NCI-H1092 (cell line): ENCODE measurements at regions not wholly inside any gene's neighbourhood (a gene's known extent, or its start where the extent isn't known, plus 50 kb on each side); places are given as distances from the start of the nearest gene placed in this dataset.
"Not testable (repeated sequence)": the region's sequence is repeated elsewhere in the genome, so short reads cannot be mapped to it uniquely, and the experiment has no call there.

Experiments used
- DNase-seq: peaks from one replicate; lab custom pipeline; 2025; lab: John Stamatoyannopoulos, UW

DNA sequence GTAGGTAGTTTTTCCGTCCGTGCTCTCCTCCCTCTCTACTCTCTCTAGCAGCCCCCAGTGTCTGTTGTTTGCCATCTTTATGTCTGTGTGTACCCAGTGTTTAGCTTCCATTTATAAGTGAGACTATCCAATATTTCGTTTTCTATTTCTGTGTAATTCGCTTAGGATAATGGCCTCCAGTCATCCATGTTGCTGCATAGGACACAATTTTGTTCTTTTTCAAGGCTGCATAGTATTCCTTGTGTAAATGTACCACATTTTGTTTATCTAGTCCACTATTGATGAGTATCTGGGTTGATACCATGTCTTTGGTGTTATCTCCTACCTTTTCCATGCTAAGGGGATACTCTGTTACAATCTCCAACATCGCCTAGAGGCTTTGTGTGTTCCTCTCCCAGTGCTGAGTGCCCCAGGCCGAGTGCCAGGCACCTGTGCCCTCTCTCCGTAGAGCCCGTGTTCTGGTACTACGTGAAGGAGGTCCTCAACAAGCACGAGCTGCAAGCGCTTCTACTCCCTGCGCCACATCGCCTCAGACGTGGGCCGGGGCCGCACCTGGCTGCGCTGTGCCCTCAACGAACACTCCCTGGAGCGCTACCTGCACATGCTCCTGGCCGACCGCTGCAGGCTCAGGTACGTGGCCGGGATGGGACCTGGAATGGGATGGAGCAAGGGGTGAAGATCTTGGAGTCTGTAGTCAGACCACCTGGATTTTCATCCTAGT is 51.0 kb downstream of the NPIPB11 start:
- not testable (repeated sequence) for DNase-seq

DNA sequence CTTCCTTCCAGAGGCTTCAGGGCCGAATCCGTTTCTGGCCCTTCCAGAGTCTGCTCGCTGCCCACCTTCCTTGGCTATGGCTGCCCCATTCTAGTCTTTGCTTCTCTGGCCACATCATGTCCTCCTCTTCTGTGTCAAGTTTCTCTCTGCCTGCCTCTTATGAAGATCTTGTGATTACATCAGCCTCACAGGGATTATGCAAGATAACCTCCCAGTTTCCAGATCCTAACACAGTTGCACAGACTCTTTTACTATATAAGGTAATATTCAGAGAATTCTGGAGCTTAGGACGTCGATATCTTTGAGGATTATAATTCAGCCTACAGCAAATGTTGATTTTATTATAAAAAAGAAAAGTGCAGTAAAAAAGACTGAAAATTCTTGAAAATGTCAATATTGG is 52.1 kb downstream of the NPIPB11 start:
- DNase-seq, result not testable (repeated sequence)

DNA sequence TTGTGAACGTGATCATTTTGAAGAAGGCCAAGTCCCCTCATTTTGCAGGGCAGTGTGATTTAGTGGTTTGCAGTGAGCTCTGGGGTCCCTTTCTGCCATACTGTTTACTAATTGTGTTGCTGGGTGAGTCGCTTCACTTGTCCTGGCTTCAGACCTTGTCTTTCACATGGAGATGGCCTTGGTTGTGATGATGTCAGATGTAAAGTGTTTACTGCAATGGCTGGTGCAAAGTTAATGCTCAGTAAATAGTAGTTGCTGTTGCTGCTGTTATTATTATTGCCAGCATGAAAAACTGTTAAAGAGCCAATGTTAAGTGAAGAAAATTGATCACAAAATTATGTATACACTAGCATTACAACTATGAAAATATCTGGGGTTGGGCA is 53.9 kb downstream of the NPIPB11 start:
- DNase-seq, result not testable (repeated sequence)

GRCh38 chr16:29351970-29352616 is 54.4 kb downstream of the NPIPB11 start:
- not testable (repeated sequence) for DNase-seq

- DNase-seq, result not testable (repeated sequence)
These were observed 55.1 kb downstream of the NPIPB11 start for GRCh38 chr16:29351271-29351969.

GRCh38 chr16:29349966-29350365 is 56.5 kb downstream of the NPIPB11 start:
- DNase-seq, result not testable (repeated sequence)

- not testable (repeated sequence) for DNase-seq
These were observed 57.8 kb downstream of the NPIPB11 start for GRCh38 chr16:29348748-29349147.

DNA sequence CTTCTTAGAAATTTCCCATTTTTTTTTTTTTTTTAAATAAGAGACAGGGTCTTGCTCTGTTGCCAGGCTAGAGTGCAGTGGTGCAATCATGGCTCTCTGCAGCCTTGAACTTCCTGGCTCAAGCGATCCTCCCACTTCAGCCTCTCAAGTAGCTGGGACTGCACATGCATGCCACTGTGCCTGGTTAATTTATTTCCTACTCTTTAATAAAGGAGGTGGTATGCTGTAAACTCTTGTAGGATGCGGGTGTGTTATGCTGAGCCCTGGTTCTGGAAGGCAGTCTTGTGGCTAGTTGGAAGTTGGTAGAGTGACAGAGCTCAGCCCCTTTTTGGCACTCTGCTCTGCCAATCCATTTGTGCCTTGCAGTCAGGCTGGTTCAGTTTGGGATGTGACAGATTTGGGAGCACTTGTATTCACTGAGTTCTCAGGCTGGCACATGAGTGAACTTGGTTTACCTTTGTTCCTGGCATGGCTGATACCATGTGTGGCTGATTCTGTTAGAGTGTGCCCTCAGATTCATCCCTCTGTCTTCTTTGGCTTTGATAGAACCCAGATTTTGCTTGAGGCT is 58.3 kb downstream of the NPIPB11 start:
- DNase-seq, result not testable (repeated sequence)

- not testable (repeated sequence) for DNase-seq
These were observed 59.5 kb downstream of the NPIPB11 start for GRCh38 chr16:29346796-29347580.

DNA sequence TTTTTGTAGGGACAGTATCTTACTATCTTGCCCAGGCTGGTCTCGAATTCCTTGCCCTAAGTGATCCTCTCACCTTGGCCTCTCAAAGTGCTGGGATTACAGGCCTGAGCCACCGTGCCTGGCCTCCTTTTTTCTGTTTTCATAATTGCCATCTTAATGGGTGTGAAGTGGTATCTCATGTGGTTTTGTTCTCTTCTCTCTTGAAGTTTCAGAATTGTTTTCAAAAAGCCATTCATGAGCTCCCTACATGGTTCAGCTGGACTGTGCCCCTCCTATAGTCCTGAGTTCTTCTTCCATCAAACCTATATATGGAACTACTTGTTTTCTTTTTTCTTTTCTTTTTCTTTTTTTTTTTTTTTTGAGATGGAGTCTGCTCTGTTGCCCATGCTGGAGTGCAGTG is 60.3 kb downstream of the NPIPB11 start:
- not testable (repeated sequence) for DNase-seq

DNA sequence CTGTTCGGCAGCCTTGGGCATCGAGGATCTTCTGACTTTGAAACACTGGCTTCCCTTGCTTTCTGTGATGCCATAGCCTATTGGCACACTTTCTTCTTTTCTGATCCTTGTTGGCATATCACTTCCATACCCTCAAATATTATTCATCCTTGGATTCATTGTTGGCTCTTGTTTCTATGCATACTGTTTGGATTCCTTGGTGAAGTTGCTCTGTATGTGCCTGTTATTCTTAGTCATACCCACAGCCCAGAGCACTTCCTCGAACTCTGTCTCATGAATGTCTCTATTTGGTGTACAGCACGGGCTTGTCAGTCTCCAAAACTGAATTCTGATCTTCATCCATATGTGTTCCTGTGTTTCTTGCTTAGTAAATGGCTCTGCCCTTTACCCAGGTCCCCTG is 63.6 kb downstream of the NPIPB11 start:
- DNase-seq, result not testable (repeated sequence)

DNA sequence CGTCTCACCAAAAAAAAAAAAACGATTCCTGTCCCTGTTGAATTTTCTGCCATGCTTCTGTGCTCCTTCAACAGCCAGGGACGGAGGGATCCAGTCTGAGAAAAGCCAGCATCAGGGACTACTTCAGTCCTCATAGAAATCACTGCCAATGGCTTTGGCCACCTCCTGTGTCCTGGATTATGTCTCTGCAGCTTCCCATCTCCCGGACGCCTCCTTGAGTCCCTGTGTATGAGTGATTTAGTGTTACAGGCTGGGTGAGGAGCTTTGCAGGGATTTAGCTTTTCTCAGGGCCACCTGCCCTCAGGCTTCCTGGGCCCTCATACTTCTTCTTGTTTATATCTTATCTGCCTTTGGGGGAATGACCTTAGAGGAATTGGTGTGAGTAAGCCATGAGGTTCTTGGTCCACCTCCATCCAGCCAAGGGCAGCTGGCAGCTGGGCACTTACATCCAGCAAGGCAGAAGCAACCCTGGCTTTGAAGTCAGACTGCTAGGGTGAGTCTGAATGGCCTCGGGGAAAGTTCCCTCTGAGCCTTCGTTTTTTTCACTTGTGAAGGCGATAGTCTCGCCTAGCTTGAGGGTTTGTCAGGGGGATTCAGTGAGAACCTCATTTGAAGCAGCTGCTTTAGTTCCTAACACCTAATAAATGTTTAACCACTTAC is 65.6 kb downstream of the NPIPB11 start:
- DNase-seq, result not testable (repeated sequence)

GRCh38 chr16:29340235-29340634 is 66.3 kb downstream of the NPIPB11 start:
- DNase-seq, result not testable (repeated sequence)

DNA sequence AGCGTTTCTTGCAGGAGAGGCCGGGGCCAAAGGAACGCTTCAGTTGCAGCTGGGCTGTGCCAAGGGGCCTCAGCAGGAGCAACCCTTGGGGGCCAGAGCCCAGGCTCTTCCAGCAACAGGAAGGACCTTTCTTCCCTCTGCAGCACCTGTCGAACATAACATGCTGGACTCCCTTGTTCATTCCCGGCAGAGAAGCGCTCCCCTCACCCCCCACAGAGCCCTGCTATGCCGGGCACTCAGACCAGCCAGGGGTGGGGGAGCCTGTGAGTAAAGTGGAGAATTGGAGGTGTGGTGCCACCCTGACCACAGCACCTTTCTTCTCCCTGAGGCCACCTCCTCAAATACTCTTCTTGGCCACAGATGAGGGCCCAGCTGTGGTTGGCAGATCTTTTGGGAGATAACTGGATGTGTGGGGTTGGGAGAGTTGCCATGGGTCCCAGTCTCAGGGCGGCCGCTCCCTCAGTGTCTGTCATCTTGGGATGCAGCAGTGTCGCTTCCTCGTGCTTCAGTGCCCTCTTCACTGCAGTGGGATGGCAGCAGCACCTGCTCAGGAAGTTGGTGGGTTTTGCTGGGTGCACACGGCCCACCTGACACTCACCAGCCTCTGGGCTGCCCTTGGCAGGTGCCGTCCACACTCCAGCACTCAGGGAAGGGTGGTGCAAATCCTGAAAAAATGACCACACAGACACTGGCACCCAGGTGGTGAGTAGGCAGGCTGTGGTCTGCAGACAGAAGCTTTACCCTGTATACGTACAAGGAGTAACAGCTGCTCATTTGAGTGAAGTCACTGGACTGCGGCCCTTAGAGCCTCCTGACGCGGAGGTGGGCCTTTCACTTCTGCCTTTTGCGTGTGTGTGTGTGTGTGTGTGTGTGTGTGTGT is 67.5 kb downstream of the NPIPB11 start:
- DNase-seq, result not testable (repeated sequence)

- not testable (repeated sequence) for DNase-seq
These were observed 69.1 kb downstream of the NPIPB11 start for GRCh38 chr16:29337385-29337901.

GRCh38 chr16:29335549-29335846 is 71.0 kb downstream of the NPIPB11 start:
- not testable (repeated sequence) for DNase-seq

DNA sequence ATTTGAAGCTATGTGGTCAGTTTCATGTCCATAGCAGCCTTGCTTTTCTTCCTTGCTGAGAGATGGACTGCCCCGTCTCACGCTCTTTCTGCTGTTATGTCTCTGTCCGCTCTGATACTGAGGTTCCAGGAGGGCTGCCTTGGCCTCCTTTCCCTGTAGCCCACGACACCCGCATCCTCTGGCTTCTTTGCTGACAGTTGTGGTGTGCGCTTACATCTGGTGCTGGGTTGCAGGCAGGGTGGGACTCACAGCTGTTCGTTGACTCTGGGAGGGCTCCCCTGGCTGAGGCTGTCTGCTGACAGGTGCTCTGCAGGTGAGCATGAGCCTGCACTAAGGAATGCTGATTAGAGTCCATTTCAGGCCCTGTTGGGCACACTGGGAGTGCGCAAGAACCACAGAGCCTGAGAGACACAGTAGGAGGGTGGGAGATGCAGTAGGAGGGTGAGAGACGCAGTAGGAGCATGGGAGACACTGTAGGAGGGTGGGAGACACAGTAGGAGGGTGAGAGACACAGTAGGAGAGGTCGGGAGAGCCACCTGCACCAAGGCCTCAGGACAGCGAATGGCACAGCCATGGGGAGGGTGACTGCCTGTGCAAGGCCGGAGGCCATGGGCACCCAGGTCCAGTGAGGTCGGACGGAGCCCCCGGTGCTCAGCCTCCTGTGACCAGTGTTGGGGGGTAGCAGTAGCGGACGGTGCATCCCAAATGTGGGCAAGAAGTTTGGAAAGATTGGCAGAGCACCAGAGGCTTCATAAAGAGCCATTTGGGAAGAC is 71.5 kb downstream of the NPIPB11 start:
- not testable (repeated sequence) for DNase-seq

- not testable (repeated sequence) for DNase-seq
These were observed 72.9 kb downstream of the NPIPB11 start for GRCh38 chr16:29333492-29334097.

GRCh38 chr16:29330623-29331022 is 75.9 kb downstream of the NPIPB11 start:
- DNase-seq, result not testable (repeated sequence)
